ENCODE measurements at regions not wholly inside any gene's neighbourhood (a gene's known extent, or its start where the extent isn't known, plus 50 kb on each side); places are given as distances from the start of the nearest gene placed in this dataset.

DNA sequence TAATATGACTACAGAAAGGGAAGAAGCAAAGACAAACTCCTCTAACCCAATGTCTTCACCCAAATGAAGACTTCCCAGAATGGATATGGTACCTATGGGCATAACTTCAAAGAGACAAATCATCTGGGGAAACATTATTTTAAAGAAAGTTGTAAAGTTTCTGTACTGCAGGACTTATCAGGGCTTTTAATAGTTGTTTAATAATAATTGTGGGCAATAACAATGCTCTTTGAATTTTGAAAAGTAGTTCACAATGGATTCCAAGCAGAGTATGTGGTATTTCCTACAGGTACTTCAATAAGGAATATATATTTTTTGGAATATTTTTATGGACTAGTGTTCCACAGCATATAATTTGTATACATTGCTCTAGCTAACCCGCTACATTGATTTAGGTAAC, 503.1 kb downstream of the MCTP2 start:
- H3K9ac ChIP-seq (ENCODE audit: insufficient read length, low read depth), result no peak overlapping the region
- no peaks in the 10 kb centered on the region for H3K9me3 ChIP-seq (ENCODE audit: insufficient read depth, low read length)
- no peaks in the 10 kb centered on the region for H3K36me3 ChIP-seq (ENCODE audit: insufficient read depth, insufficient read length, low read length)
- DNase-seq (ENCODE audit: low read depth, low spot score), result no peak
- no peak for TF ChIP-seq ZNF274 (IDR thresholded peaks at IDR 0.05; ENCODE audit: low read depth, low read length)
- no peak for TF ChIP-seq SUZ12 (IDR thresholded peaks at IDR 0.05; ENCODE audit: extremely low read depth, insufficient read depth, insufficient read length)
- TF ChIP-seq YY1 (IDR thresholded peaks at IDR 0.05; ENCODE audit: insufficient read depth, insufficient read length), result no peak
- H3K4me3 ChIP-seq (ENCODE audit: insufficient read length, low read depth), result no peak overlapping the region
- no peaks in the 10 kb centered on the region for H3K27me3 ChIP-seq (ENCODE audit: insufficient read depth, insufficient read length)
- H3K4me1 ChIP-seq (ENCODE audit: insufficient read depth, insufficient read length), result no peaks in the 10 kb centered on the region

GRCh38 chr15:94736236-94736635, 504.9 kb downstream of the MCTP2 start:
- H3K27me3 ChIP-seq (ENCODE audit: insufficient read depth, insufficient read length), result no peaks in the 10 kb centered on the region
- H3K4me3 ChIP-seq (ENCODE audit: insufficient read length, low read depth), result no peak overlapping the region
- H3K4me1 ChIP-seq (ENCODE audit: insufficient read depth, insufficient read length), result no peaks in the 10 kb centered on the region
- no peak for TF ChIP-seq SUZ12 (IDR thresholded peaks at IDR 0.05; ENCODE audit: extremely low read depth, insufficient read depth, insufficient read length)
- no peak for TF ChIP-seq ZNF274 (IDR thresholded peaks at IDR 0.05; ENCODE audit: low read depth, low read length)
- no peak for TF ChIP-seq YY1 (IDR thresholded peaks at IDR 0.05; ENCODE audit: insufficient read depth, insufficient read length)
- H3K9me3 ChIP-seq (ENCODE audit: insufficient read depth, low read length), result no peaks in the 10 kb centered on the region
- H3K9ac ChIP-seq (ENCODE audit: insufficient read length, low read depth), result no peak overlapping the region
- H3K36me3 ChIP-seq (ENCODE audit: insufficient read depth, insufficient read length, low read length), result no peaks in the 10 kb centered on the region
- no peak for DNase-seq (ENCODE audit: low read depth, low spot score)

DNA sequence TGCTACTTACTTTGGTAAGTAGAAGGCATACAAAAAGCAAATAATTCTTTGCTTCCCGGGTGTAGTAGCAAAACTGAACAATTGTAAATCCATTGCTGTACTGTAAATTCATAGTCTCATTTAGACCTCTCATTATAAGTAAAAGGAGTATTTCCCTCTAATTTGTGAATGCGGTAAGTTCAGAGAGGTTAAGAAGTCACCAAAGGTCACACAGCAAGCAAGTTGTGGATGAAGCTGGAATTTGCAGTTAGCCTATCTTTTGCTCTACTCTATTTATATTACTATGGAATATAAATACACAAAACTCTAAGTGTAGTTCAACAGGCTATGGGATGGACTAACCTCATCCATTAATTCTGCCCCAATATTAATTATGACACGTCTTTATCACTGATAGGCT, 508.3 kb downstream of the MCTP2 start:
- no peaks in the 10 kb centered on the region for H3K36me3 ChIP-seq (ENCODE audit: insufficient read depth, insufficient read length, low read length)
- TF ChIP-seq YY1 (IDR thresholded peaks at IDR 0.05; ENCODE audit: insufficient read depth, insufficient read length) (no peak), ZNF274 (IDR thresholded peaks at IDR 0.05; ENCODE audit: low read depth, low read length) (no peak), SUZ12 (IDR thresholded peaks at IDR 0.05; ENCODE audit: extremely low read depth, insufficient read depth, insufficient read length) (no peak)
- no peak for DNase-seq (ENCODE audit: low read depth, low spot score)
- no peaks in the 10 kb centered on the region for H3K9me3 ChIP-seq (ENCODE audit: insufficient read depth, low read length)
- no peak overlapping the region for H3K9ac ChIP-seq (ENCODE audit: insufficient read length, low read depth)
- no peaks in the 10 kb centered on the region for H3K4me1 ChIP-seq (ENCODE audit: insufficient read depth, insufficient read length)
- H3K4me3 ChIP-seq (ENCODE audit: insufficient read length, low read depth), result no peak overlapping the region
- no peaks in the 10 kb centered on the region for H3K27me3 ChIP-seq (ENCODE audit: insufficient read depth, insufficient read length)

DNA sequence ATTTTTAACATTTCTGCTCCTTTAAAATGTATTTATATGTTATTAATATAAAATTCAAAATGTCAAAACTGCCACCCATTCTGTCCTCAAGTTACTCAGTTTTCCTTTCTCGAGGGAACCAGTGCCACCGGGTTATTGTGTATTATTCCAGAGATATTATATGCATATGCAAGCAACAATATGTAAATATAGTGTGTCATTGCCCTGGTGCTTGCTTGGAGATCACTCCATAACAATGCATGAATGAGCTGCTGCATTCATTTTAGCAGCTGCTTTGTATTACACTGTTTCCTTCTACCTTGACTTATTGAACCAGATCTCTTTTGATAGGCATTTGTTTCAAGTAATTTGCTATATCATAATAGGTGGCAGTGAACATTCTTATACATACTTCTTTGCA, 509.1 kb downstream of the MCTP2 start:
- no peak for TF ChIP-seq YY1 (IDR thresholded peaks at IDR 0.05; ENCODE audit: insufficient read depth, insufficient read length)
- no peak for TF ChIP-seq SUZ12 (IDR thresholded peaks at IDR 0.05; ENCODE audit: extremely low read depth, insufficient read depth, insufficient read length)
- TF ChIP-seq ZNF274 (IDR thresholded peaks at IDR 0.05; ENCODE audit: low read depth, low read length), result no peak

GRCh38 chr15:94743668-94744067, 512.3 kb downstream of the MCTP2 start:
- H3K36me3 ChIP-seq (ENCODE audit: insufficient read depth, insufficient read length, low read length), result no peaks in the 10 kb centered on the region
- TF ChIP-seq YY1 (IDR thresholded peaks at IDR 0.05; ENCODE audit: insufficient read depth, insufficient read length) (no peak), SUZ12 (IDR thresholded peaks at IDR 0.05; ENCODE audit: extremely low read depth, insufficient read depth, insufficient read length) (no peak), ZNF274 (IDR thresholded peaks at IDR 0.05; ENCODE audit: low read depth, low read length) (no peak)
- no peak for DNase-seq (ENCODE audit: low read depth, low spot score)
- H3K9ac ChIP-seq (ENCODE audit: insufficient read length, low read depth), result no peak overlapping the region
- H3K27me3 ChIP-seq (ENCODE audit: insufficient read depth, insufficient read length), result no peaks in the 10 kb centered on the region
- H3K9me3 ChIP-seq (ENCODE audit: insufficient read depth, low read length), result no peaks in the 10 kb centered on the region
- no peak overlapping the region for H3K4me3 ChIP-seq (ENCODE audit: insufficient read length, low read depth)
- H3K4me1 ChIP-seq (ENCODE audit: insufficient read depth, insufficient read length), result no peaks in the 10 kb centered on the region

More for the DNA sequence above, 509.1 kb downstream of the MCTP2 start:
- no peak for DNase-seq (ENCODE audit: low read depth, low spot score)
- Histone ChIP-seq H3K27me3 (ENCODE audit: insufficient read depth, insufficient read length) (no peaks in the 10 kb centered on the region), H3K36me3 (ENCODE audit: insufficient read depth, insufficient read length, low read length) (no peaks in the 10 kb centered on the region), H3K9ac (ENCODE audit: insufficient read length, low read depth) (no peak overlapping the region), H3K4me3 (ENCODE audit: insufficient read length, low read depth) (no peak overlapping the region), H3K9me3 (ENCODE audit: insufficient read depth, low read length) (no peaks in the 10 kb centered on the region), H3K4me1 (ENCODE audit: insufficient read depth, insufficient read length) (no peaks in the 10 kb centered on the region)

DNA sequence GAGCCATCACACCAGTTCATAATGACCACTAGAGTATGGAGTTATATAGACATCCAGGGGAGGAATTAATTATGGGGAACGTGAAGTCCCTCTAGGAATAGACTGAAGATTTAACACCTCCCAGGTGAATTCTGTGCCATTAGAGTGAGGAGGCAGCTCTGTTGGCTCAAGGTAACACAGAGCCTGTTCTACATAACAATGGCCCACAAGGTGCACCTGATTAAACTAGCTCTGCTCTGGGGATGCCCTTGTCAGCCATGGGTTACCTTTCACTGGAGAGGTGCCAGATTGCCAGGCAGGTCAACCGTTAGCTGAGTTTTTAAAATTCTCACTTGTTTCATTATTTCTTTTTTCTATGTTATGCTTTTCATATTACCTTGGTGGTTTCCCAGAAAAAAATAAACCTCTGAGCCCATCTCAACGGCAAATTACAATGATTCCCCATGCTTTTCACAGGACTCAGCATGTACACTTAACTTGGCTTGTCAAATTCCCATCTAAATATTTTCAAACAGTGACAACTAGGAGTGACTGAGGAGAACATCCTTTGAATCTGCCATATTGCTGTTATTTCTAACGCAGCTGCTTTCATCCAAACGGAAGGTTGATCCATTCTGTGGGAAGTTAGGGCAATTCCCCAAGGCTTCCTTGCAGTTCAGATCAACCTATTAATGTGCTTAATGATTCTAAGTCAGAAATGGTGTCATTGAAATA, 512.9 kb downstream of the MCTP2 start:
- H3K27me3 ChIP-seq (ENCODE audit: insufficient read depth, insufficient read length), result no peaks in the 10 kb centered on the region
- H3K9ac ChIP-seq (ENCODE audit: insufficient read length, low read depth), result no peak overlapping the region
- no peaks in the 10 kb centered on the region for H3K36me3 ChIP-seq (ENCODE audit: insufficient read depth, insufficient read length, low read length)
- no peaks in the 10 kb centered on the region for H3K9me3 ChIP-seq (ENCODE audit: insufficient read depth, low read length)
- H3K4me1 ChIP-seq (ENCODE audit: insufficient read depth, insufficient read length), result no peaks in the 10 kb centered on the region
- TF ChIP-seq YY1 (IDR thresholded peaks at IDR 0.05; ENCODE audit: insufficient read depth, insufficient read length), result no peak
- no peak for TF ChIP-seq ZNF274 (IDR thresholded peaks at IDR 0.05; ENCODE audit: low read depth, low read length)
- no peak for TF ChIP-seq SUZ12 (IDR thresholded peaks at IDR 0.05; ENCODE audit: extremely low read depth, insufficient read depth, insufficient read length)
- DNase-seq (ENCODE audit: low read depth, low spot score), result no peak
- no peak overlapping the region for H3K4me3 ChIP-seq (ENCODE audit: insufficient read length, low read depth)

DNA sequence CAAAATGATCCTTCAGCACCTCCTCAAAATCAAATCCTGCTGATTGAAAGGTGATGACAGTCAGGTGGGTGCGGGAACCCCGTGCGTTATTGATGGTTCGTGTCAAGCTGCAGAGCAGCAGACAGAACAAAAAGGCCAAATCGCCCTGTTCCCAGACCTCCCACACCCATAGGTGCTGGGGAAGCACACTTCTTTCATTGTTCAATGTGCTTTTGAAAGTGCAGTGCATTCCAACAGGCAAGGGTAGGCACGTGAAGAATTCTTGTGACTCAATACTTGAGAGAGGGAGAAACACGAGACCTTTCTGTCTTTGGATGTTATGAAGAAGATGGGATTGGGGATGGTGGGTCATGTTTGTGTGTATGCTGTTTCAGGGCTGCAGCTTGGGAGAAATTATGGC, 514.0 kb downstream of the MCTP2 start:
- no peak for DNase-seq (ENCODE audit: low read depth, low spot score)
- H3K9me3 ChIP-seq (ENCODE audit: insufficient read depth, low read length), result no peaks in the 10 kb centered on the region
- TF ChIP-seq ZNF274 (IDR thresholded peaks at IDR 0.05; ENCODE audit: low read depth, low read length) (no peak), YY1 (IDR thresholded peaks at IDR 0.05; ENCODE audit: insufficient read depth, insufficient read length) (no peak), SUZ12 (IDR thresholded peaks at IDR 0.05; ENCODE audit: extremely low read depth, insufficient read depth, insufficient read length) (no peak)

More for the DNA sequence above, 514.0 kb downstream of the MCTP2 start:
- no peak overlapping the region for H3K9ac ChIP-seq (ENCODE audit: insufficient read length, low read depth)
- no peak overlapping the region for H3K4me3 ChIP-seq (ENCODE audit: insufficient read length, low read depth)
- no peaks in the 10 kb centered on the region for H3K4me1 ChIP-seq (ENCODE audit: insufficient read depth, insufficient read length)
- H3K36me3 ChIP-seq (ENCODE audit: insufficient read depth, insufficient read length, low read length), result no peaks in the 10 kb centered on the region
- no peaks in the 10 kb centered on the region for H3K27me3 ChIP-seq (ENCODE audit: insufficient read depth, insufficient read length)
